OCI-LY1 (cell line): ENCODE measurements at regions not wholly inside any gene's neighbourhood (a gene's known extent, or its start where the extent isn't known, plus 50 kb on each side); places are given as distances from the start of the nearest gene placed in this dataset.

ENCODE experiments used
- CTCF ChIP-seq: fragments of 200-600 bp; sonication (generic), shearing (Covaris generic); IDR thresholded peaks from 2 replicates; pipeline ENCODE4 v1.5.1; 2017; ENCODE audit warnings: mild to moderate bottlenecking, antibody characterized with exemption, low read length, moderate library complexity, mixed read lengths
- EZH2 ChIP-seq: fragments of 200-600 bp; sonication (generic), shearing (Covaris generic); IDR thresholded peaks from 2 replicates; pipeline ENCODE4 v1.8.0; 2017; ENCODE audit warnings: borderline replicate concordance, mixed run types, mild to moderate bottlenecking, antibody characterized with exemption, low read length, moderate library complexity, mixed read lengths

DNA sequence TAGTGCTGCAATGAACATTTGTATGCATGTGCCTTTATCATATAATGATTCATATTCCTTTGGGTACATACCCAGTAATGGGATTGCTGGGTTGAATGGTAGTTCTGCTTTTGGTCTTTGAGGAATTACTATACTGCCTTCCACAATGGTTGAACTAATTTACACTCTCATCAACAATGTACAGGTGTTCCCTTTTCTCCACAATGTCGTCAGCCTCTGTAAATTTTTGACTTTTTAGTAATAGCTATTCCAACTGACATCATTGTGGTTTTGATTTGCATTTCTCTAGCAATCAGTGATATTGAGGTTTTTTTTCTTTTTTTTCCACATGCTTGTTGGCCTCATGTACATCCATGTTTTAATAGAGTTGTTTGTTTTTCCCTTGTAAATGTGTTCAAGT, 2473.5 kb downstream of the PCDH9 start:
- TF ChIP-seq CTCF (no peak), EZH2 (no peak)
